HG03108 (cell line): ENCODE measurements at regions not wholly inside any gene's neighbourhood (a gene's known extent, or its start where the extent isn't known, plus 50 kb on each side); places are given as distances from the start of the nearest gene placed in this dataset.

ENCODE experiments used
- ATAC-seq: cut with Tn5 transposase; IDR thresholded peaks from one replicate; pipeline ENCODE4 v1.9.1; 2021; ENCODE audit warnings: moderate library complexity; ENCODE audit not compliant: unreplicated experiment

DNA sequence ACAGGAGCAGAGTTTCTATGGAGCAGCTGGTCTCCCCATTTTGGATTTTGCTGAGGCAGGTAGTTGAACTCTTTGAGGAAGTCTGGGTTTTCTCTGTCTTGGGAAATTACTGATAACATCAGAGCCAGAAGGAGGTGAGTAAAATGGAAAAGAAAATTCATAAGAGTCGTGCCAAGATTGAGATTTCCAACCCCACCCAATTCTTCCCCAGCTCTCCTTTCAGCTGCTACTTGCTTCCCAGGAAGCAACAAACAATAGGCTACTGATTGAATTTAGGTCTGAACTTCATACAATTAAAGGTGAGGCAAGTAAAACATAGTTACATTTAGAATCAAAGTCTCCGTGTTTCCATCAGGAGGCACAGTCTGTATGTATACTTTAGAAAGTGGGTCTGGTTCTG, 54.6 kb upstream of the EOLA2 start:
- ATAC-seq, result no peak

- no peak for ATAC-seq
Observed at GRCh38 chrX:149993989-149994388, 55.7 kb upstream of the EOLA2 start.

- ATAC-seq, result no peak
Observed at GRCh38 chrX:149996515-149996914, 58.2 kb upstream of the EOLA2 start.

DNA sequence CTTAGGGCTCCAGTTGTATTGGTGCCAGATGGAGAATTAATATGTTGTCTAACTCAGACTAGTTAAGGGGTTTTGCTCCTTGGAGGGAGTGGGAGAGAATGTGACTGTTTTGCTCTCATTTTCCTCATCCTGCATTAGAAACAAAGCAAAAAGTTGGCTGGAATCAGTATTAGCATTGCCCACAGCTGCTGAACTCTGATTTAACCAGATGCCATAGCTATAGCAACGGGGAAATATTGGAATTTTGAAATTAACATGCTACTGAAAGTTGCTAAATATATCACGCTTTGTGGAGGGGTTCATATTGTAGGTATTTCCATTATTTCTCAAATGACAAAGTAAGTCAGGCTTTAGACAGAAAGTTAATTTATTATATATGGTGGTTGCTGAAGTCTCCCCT, 66.7 kb upstream of the EOLA2 start:
- ATAC-seq, result no peak

- ATAC-seq, result no peak
Observed at GRCh38 chrX:150007356-150007755, 69.1 kb upstream of the EOLA2 start.

DNA sequence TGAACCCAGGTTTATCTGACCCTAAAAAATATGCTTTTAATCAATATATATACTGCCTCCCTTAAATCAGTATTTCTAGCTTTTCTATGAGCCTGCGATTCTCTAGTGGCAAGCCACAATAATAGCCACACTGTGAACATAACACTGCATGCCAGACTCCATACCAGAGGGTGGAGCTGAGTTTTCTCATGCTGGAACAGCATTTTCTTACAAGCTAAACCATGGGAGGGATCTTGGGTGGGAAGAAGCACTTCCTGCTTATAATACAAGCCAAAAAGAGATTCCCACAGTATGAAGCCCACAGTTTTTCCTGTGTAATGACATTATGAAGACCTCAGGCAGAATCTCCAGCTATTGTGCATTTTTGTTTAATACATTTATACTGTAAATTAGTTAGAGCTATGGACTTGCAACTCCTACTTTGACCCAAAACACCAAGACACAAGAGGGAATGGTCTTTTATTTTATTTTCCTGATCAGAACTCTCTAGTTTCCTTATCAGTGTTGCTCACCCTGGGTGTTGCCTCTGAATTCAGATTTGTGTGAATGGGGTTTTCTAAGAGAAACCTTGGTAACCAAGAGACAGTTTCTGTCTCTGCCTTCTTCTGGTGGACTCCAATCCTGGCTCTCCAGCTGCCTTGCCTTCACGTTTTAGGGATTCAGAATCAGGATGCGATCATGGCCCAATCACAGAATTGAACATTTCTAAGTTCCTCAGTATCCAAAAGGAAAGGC, 74.5 kb upstream of the EOLA2 start:
- ATAC-seq, result no peak

GRCh38 chrX:150014525-150014924, 76.2 kb upstream of the EOLA2 start:
- no peak for ATAC-seq

GRCh38 chrX:150017868-150018267, 79.6 kb upstream of the EOLA2 start:
- ATAC-seq, result no peak

DNA sequence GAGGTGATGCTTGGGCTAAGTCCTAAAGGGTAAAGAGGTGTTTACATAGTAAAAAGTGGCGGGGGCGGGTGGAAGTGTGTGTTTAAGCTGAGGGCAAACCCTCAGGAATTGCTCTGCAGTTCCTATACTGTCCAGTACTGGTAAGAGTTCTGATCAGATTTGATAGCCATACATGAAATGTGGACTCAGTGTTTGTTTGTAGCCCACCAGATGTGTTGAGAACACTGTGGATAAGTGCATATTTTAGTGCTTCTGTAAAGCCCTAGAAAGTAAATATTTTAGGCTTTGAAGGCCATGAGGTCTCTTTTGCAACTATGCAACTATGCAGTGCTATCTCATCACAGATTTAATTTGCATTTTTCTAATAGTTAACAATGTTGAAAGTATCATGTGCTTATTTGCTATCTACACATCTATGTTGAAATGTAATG, 80.7 kb upstream of the EOLA2 start:
- no peak for ATAC-seq

GRCh38 chrX:150028692-150029091, 90.4 kb upstream of the EOLA2 start:
- ATAC-seq, result no peak

- no peak for ATAC-seq
Observed at GRCh38 chrX:150032742-150033141, 94.5 kb upstream of the EOLA2 start.

DNA sequence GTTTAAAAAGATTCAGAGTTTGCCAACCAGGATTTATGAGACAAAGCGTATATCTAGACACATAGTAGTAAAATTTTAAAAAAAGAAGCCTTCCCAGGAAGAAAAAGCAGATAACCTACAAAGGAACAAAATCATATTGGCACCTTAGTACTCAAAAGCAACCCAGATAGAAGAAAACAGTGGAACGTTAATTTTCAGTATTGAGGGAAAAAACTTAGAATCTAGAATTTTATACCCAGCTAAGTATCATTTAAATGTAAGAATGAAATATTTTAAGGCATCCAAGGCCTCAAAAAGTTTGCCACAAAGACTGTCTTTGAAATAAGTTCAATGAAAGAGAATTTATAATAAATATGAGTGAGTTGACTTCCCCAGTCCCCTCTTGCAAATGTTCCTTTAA, 96.5 kb upstream of the EOLA2 start:
- ATAC-seq, result no peak

- no peak for ATAC-seq
Observed at GRCh38 chrX:150035531-150035930, 97.2 kb upstream of the EOLA2 start.

DNA sequence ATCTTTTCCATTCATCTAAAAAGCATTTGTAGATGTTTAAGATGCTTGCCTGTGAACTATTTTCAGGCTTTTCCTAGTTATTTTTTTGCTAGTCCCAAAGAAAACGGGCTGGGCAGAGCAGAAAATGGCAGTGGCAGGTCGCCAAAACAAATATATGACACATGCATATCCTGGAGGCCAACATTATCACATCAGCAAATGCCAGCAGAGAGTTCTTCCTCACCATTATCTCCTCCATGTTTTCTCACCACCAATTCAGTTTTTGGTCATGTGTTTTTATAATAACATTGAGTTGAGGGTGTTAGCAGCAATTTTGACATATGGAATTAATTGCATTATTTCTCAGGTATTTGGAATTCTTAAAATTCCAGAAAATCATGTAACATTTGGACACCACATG, 97.9 kb upstream of the EOLA2 start:
- no peak for ATAC-seq

DNA sequence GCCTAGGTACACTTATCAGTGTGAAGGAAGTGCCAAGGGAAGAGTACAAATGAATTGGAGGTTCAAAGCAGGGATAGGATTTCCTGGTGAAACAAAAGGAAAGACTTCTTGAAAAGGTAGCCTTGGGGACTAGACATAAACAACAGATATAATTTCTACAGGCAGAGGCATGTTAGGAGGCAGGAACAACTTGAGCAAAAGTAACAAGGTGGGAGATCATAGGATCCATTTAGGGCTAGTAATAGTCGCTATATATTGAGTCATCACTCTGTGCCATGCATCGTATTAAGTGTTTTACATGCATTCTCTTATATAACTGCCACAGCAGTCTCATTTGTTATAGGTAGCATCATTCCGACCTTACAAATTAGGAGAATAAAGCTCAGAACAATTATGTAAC, 98.3 kb upstream of the EOLA2 start:
- ATAC-seq, result no peak

DNA sequence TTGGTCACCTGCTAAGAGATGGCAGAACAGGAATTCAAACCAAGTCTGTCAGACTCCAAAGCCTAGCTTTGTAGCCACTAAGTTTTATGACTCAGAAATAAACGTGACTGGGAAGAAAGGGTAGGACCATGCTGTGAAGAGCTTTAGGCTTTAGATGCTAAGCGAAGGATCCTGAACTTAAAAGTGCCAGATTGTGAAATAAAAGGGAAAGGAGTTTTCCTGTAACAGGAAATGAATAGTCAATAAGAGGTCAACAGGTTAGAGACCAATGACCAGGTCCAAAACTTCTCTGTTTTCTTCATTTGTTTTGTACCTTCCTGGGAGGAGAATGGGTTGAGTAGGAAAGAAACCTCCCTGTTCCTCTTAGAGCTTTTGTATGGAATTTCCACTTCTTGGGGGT, 98.8 kb upstream of the EOLA2 start:
- no peak for ATAC-seq

DNA sequence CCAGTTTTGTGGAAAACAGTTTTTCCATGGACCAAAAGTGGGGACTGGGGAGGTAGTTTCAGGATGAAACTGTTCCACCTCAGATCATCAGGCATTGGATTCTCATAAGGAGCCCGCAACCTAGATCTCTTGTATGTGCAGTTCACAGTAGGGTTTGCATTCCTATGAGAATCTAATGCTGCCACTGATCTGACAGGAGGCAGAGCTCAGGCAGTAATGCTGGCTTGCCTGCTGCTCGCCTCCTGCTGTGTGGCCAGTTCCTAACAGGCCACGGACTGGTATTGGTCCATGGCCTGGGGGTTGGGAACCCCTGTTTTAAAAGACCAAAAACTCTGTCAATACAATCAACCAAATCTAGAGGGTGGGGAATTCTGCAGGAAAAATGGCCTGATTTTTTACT, 100.0 kb upstream of the EOLA2 start:
- no peak for ATAC-seq

DNA sequence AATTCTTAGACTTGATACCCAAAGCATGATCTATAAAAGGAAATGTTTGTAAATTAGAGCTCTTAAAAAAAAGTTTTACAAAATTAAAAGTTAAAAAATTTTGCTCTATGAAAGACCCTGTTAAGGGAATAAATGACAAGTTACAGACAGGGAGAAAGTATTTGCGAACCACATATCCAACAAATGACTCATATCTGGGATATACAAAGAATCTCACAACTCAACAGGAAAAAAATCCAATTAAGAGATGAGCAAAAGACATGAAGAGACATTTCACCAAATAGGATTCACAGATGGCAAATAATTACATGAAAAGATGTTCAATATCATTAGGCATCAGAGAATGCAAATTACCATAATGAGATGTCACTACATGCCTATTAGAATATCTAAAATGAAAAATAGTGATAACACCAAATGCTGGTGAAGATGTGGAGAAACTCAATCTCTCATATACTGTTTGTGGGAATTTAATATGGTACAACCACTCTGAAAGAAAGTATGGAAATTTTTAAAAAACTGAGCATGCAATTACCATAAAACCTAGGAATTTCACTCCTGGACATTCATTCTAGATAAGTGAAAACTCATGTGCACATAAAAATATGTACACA, 100.8 kb upstream of the EOLA2 start:
- no peak for ATAC-seq

GRCh38 chrX:150041208-150041607, 102.9 kb upstream of the EOLA2 start:
- ATAC-seq, result no peak

- ATAC-seq, result no peak
Observed at GRCh38 chrX:150044556-150044955, 106.3 kb upstream of the EOLA2 start.

- ATAC-seq, result no peak
Observed at GRCh38 chrX:150047818-150048217, 109.5 kb upstream of the EOLA2 start.

GRCh38 chrX:150049647-150050046, 111.4 kb upstream of the EOLA2 start:
- ATAC-seq, result no peak

DNA sequence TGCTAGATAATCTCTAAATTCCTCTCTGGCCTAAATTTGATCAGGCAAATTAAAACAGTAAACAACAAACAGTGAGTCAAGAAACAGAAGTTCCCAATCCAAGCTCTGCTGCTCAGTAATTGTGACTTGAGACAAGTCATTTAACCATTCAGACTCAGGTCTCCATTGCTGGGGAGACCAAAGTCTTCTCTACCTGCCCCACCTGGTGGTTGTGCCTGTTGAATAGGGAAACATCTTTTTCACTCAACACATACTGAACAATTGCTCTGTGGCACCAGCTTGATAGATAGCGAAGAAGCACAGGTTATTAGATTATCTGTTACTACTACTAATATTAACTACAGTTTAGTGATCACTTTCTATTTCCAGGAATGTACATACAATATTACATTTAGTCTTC, 112.1 kb upstream of the EOLA2 start:
- ATAC-seq, result no peak
